K562 (cell line): ENCODE measurements at regions not wholly inside any gene's neighbourhood (a gene's known extent, or its start where the extent isn't known, plus 50 kb on each side); places are given as distances from the start of the nearest gene placed in this dataset.

Experiments used
- ATAC-seq: fragments of 200-7000 bp; cut with Tn5 transposase; 3 replicates; pipeline ENCODE4 v1.9.1; 2020; ENCODE audit warnings: moderate library complexity
- BruUV-seq: library from RNA; stranded (reverse); fragments of 400-500 nt; replicated peaks from 2 replicates; lab custom pipeline; 2021; lab: Mats Ljungman, UMichigan
- CTCF ChIA-PET: fragments of 300-600 bp; formaldehyde crosslinking; extraction: SDS; loops from one replicate; lab custom pipeline; 2021; ENCODE audit warnings: low intra/inter-chr PET ratio; lab: Yijun Ruan, JAX
- POLR2A ChIA-PET: fragments of 300-600, 350-650 bp; sonication (Branson Sonifier 250); formaldehyde crosslinking; extraction: SDS; loops from one replicate; lab custom pipeline; 2021; ENCODE audit warnings: antibody characterized with exemption, inconsistent platforms; lab: Yijun Ruan, JAX
- DNase-seq, 4 experiments: peaks; one replicate each; pipeline versions ENCODE4 v3.0.0 to v3.0.0-alpha.2; 2011 to 2018; ENCODE audit warnings: low spot score in 3 of 4, mixed read lengths in 3 of 4; ENCODE audit errors: extremely low read depth in 1 of 4
- FAIRE-seq: peaks from 2 replicates; lab custom pipeline; 2011; peaks lifted over from hg19 to GRCh38; lab: Jason Lieb, UNC
- H2AFZ ChIP-seq: 2 replicates; pipeline ENCODE4 v1.6.0; 2011; ENCODE audit warnings: low read depth, low read length, control low read depth, inconsistent platforms
- H3K27ac ChIP-seq: fragments of 200-600 bp; 3 replicates; pipeline ENCODE4 v1.8.0; 2011; ENCODE audit warnings: low read depth, mild to moderate bottlenecking, control low read depth, inconsistent platforms, low read length, moderate library complexity, mixed read lengths; ENCODE audit errors: extremely low read depth
- H3K27me3 ChIP-seq, 2 experiments: fragments of 300-600 bp in 1 of 2; 2 replicates in 1 of 2; 3 replicates in 1 of 2; pipeline versions ENCODE4 v1.6.0 to v1.8.0; 2011; ENCODE audit warnings: inconsistent platforms in 2 of 2, low read length in 2 of 2, mild to moderate bottlenecking in 1 of 2, mixed read lengths in 1 of 2, moderate library complexity in 1 of 2; ENCODE audit not compliant: control insufficient read depth in 2 of 2, insufficient read depth in 2 of 2
- H3K36me3 ChIP-seq: fragments of 300-600 bp; 3 replicates; pipeline ENCODE4 v1.8.0; 2011; ENCODE audit warnings: mild to moderate bottlenecking, low read length, inconsistent platforms; ENCODE audit not compliant: control insufficient read depth, insufficient read depth
- H3K4me1 ChIP-seq, 2 experiments: fragments of 200-600 bp in 1 of 2; replicated peaks in 1 of 2; 2 replicates in 1 of 2; 3 replicates in 1 of 2; pipeline versions ENCODE4 v1.5.1 to v1.8.0; 2011; ENCODE audit warnings: inconsistent platforms in 2 of 2, low read length in 2 of 2, mild to moderate bottlenecking in 1 of 2, mixed read lengths in 1 of 2, moderate library complexity in 1 of 2; ENCODE audit not compliant: control insufficient read depth in 2 of 2, insufficient read depth in 2 of 2
- H3K4me2 ChIP-seq: 2 replicates; pipeline ENCODE4 v1.6.1; 2011; ENCODE audit warnings: low read length, control low read depth, inconsistent platforms, mixed read lengths; ENCODE audit not compliant: insufficient read depth
- H3K4me3 ChIP-seq: fragments of 200-600 bp; sonication (generic), shearing (Covaris generic); 2 replicates; pipeline ENCODE4 v1.5.1; 2016; ENCODE audit warnings: control low read depth, inconsistent platforms
- H3K79me2 ChIP-seq: fragments of 200-600 bp; 3 replicates; pipeline ENCODE4 v1.8.0; 2011; ENCODE audit warnings: low read length, inconsistent platforms; ENCODE audit not compliant: control insufficient read depth, insufficient read depth
- H3K9ac ChIP-seq, 2 experiments: 2 replicates each; pipeline versions ENCODE4 v1.6.0 to v1.6.1; 2011; ENCODE audit warnings: low read depth in 2 of 2, low read length in 2 of 2, control low read depth in 1 of 2, inconsistent platforms in 1 of 2, mild to moderate bottlenecking in 1 of 2, mixed read lengths in 1 of 2; ENCODE audit not compliant: insufficient read depth in 1 of 2
- H3K9me1 ChIP-seq: one replicate; pipeline ENCODE4 v1.6.0; 2011; ENCODE audit warnings: inconsistent platforms, mild to moderate bottlenecking, low read length, moderate library complexity; ENCODE audit not compliant: control insufficient read depth, insufficient read depth
- H3K9me3 ChIP-seq: replicated peaks from 2 replicates; pipeline ENCODE4 v1.5.1; 2011; ENCODE audit warnings: low read depth, low read length, inconsistent platforms; ENCODE audit not compliant: control insufficient read depth, insufficient read depth
- H4K20me1 ChIP-seq: replicated peaks from 2 replicates; pipeline ENCODE4 v1.6.1; 2011; ENCODE audit warnings: low read length, inconsistent platforms, mixed read lengths; ENCODE audit not compliant: control insufficient read depth, insufficient read depth
- ATF2 ChIP-seq: sonication (generic); formaldehyde crosslinking; IDR thresholded peaks from 2 replicates; pipeline ENCODE4 v1.8.1; 2022; ENCODE audit warnings: missing genetic modification reagents
- CBX1 ChIP-seq: sonication (generic); IDR thresholded peaks from 2 replicates; pipeline ENCODE4 v1.6.1; 2016; ENCODE audit warnings: antibody characterized with exemption, low read depth, mild to moderate bottlenecking
- LARP7 ChIP-seq: fragments of 450-650 bp; IDR thresholded peaks from 2 replicates; pipeline ENCODE4 v1.6.1; 2016
- NCOR1 ChIP-seq: fragments of 450-650 bp; IDR thresholded peaks from 2 replicates; pipeline ENCODE4 v1.6.1; 2016; ENCODE audit warnings: mild to moderate bottlenecking, moderate library complexity
- PREB ChIP-seq: sonication (generic); formaldehyde crosslinking; IDR thresholded peaks from 2 replicates; pipeline ENCODE4 v1.8.1; 2023; ENCODE audit warnings: mild to moderate bottlenecking, missing genetic modification reagents
- ZBTB33 ChIP-seq: sonication (generic); formaldehyde crosslinking; IDR thresholded peaks from 2 replicates; pipeline ENCODE4 v1.8.1; 2023; ENCODE audit warnings: mild to moderate bottlenecking, missing genetic modification reagents
- ZNF133 ChIP-seq: fragments of 250-450 bp; sonication (Bioruptor Pico); IDR thresholded peaks from 2 replicates; pipeline ENCODE4 v1.4.0; 2020; ENCODE audit warnings: mild to moderate bottlenecking
- ZNF586 ChIP-seq: fragments of 450-650 bp; formaldehyde crosslinking; conservative IDR thresholded peaks from 2 replicates; pipeline ENCODE4 v1.4.0; 2020; ENCODE audit warnings: mild to moderate bottlenecking, moderate library complexity
- WGBS: fragments of 100-300 bp; shearing (Covaris generic); methylation state at CpG from one replicate; pipeline ENCODE4 v1.1.6; 2016; ENCODE audit warnings: low coverage, mixed read lengths; ENCODE audit not compliant: insufficient coverage; ENCODE audit errors: missing lambda C conversion rate; 5-methylcytosine and 5-hydroxymethylcytosine counted together
- in situ Hi-C: fragments of 300-500 bp; cut with MboI; formaldehyde crosslinking; loops from 4 replicates; pipeline ENCODE4 v1.15.0; 2018; ENCODE audit warnings: inconsistent platforms, mixed read lengths
- intact Hi-C: fragments of 100-400 bp; cut with micrococcal nuclease; formaldehyde crosslinking; loops from 2 replicates; pipeline ENCODE4 v1.14.2; 2022
- TF ChIP-seq, protein P1 (sequence below): fragments of 250-450 bp; sonication (Bioruptor Pico); IDR thresholded peaks from 2 replicates; pipeline ENCODE4 v1.8.0; 2021; ENCODE audit warnings: mild to moderate bottlenecking, moderate library complexity
- TF ChIP-seq, protein P2 (sequence below): IDR thresholded peaks from 2 replicates; pipeline ENCODE4 v1.6.1; 2016; ENCODE audit warnings: missing genetic modification characterization, missing compliant biosample characterization

DNA sequence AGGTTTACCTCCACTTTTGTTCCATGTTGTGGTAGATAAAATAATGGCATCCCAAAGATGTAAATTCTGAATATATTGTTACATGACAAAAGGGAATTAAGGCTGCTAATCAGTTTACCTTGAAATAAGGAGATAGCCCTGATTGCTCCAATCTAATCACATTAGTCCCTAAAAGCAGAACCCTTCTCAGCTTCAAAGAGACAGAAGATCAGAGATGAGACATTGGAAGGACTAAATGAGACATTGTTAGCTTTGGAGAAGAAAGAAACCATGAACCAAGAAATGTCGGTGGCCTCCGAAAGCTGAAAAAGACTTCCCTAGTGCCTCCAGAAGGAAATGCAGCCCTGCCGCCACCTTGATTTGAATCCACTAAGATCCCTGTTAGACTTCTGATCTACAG lies 82.8 kb upstream of the PARP8 start:
- intact Hi-C loops, result no loop called here
- H3K27me3 ChIP-seq, result no peaks in the 10 kb centered on the region
- H3K4me2 ChIP-seq, result no peak overlapping the region
- H3K79me2 ChIP-seq, result no peaks in the 10 kb centered on the region
- H3K9ac ChIP-seq, result no peak overlapping the region
- H3K36me3 ChIP-seq, result no peaks in the 10 kb centered on the region
- BruUV-seq, result no TSS peak
- no peak overlapping the region for H2AFZ ChIP-seq
- ATAC-seq, result no peak
- no peak for TF ChIP-seq NCOR1
- no peak for TF ChIP-seq ZBTB33 (CRISPR knock-in tag)
- TF ChIP-seq ZNF133 (CRISPR knock-in tag), result no peak
- no peak for TF ChIP-seq LARP7
- TF ChIP-seq, protein P1, sequence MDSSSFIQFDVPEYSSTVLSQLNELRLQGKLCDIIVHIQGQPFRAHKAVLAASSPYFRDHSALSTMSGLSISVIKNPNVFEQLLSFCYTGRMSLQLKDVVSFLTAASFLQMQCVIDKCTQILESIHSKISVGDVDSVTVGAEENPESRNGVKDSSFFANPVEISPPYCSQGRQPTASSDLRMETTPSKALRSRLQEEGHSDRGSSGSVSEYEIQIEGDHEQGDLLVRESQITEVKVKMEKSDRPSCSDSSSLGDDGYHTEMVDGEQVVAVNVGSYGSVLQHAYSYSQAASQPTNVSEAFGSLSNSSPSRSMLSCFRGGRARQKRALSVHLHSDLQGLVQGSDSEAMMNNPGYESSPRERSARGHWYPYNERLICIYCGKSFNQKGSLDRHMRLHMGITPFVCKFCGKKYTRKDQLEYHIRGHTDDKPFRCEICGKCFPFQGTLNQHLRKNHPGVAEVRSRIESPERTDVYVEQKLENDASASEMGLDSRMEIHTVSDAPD (CRISPR knock-in tag), result no peak
- no peak for TF ChIP-seq ATF2 (CRISPR knock-in tag)
- TF ChIP-seq ZNF586 (CRISPR knock-in tag), result no peak
- no peak for TF ChIP-seq CBX1
- TF ChIP-seq PREB (CRISPR knock-in tag), result no peak
- TF ChIP-seq, protein P2, sequence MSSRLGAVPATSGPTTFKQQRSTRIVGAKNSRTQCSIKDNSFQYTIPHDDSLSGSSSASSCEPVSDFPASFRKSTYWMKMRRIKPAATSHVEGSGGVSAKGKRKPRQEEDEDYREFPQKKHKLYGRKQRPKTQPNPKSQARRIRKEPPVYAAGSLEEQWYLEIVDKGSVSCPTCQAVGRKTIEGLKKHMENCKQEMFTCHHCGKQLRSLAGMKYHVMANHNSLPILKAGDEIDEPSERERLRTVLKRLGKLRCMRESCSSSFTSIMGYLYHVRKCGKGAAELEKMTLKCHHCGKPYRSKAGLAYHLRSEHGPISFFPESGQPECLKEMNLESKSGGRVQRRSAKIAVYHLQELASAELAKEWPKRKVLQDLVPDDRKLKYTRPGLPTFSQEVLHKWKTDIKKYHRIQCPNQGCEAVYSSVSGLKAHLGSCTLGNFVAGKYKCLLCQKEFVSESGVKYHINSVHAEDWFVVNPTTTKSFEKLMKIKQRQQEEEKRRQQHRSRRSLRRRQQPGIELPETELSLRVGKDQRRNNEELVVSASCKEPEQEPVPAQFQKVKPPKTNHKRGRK (tag), result no peak
- TF ChIP-seq, all 486 proteins: peak for 0
- 0% methylated on average over 3 of the region's 3 CpGs for WGBS
- ChIA-PET POLR2A (no interaction called here), CTCF (no interaction called here)
- Histone ChIP-seq H3K9me1 (no peaks in the 10 kb centered on the region), H3K4me1 (no peaks in the 10 kb centered on the region), H3K9me3 (peaks cover 2% of the 10 kb centered on the region; the same call in 1 of the 2 replicates), H3K27ac (no peak overlapping the region), H4K20me1 (no peaks in the 10 kb centered on the region), H3K4me3 (no peak overlapping the region)
- no peak for DNase-seq
- FAIRE-seq, result no peak
- in situ Hi-C loops, result no loop called here
